ENCODE measurements at regions not wholly inside any gene's neighbourhood (a gene's known extent, or its start where the extent isn't known, plus 50 kb on each side); places are given as distances from the start of the nearest gene placed in this dataset.

GRCh38 chr15:26145796-26146195, 282.7 kb upstream of the ATP10A start:
- TF ChIP-seq CTCF (IDR thresholded peaks at IDR 0.05 in 2 of 3, conservative IDR thresholded peaks at IDR 0.05 in 1 of 3; ENCODE audit: borderline replicate concordance in 1 of 3, insufficient read depth in 1 of 3, low read depth in 2 of 3, low read length in 2 of 3) (no peak), SRF (IDR thresholded peaks at IDR 0.05; ENCODE audit: low read depth) (no peak), ZNF274 (IDR thresholded peaks at IDR 0.05; ENCODE audit: low read depth, low read length) (no peak), EZH2 (IDR thresholded peaks at IDR 0.05) (no peak), RAD21 (IDR thresholded peaks at IDR 0.05; ENCODE audit: low read depth) (no peak)
